K562 (cell line): ENCODE measurements at regions not wholly inside any gene's neighbourhood (a gene's known extent, or its start where the extent isn't known, plus 50 kb on each side); places are given as distances from the start of the nearest gene placed in this dataset.
A peak's percentile ranks its signal among the peaks of the same experiment; 100 is the strongest.

Experiments used
- ATAC-seq: fragments of 200-7000 bp; cut with Tn5 transposase; 3 replicates; pipeline ENCODE4 v1.9.1; 2020; ENCODE audit warnings: moderate library complexity
- BruUV-seq: library from RNA; stranded (reverse); fragments of 400-500 nt; replicated peaks from 2 replicates; lab custom pipeline; 2021; lab: Mats Ljungman, UMichigan
- CTCF ChIA-PET: fragments of 300-600 bp; formaldehyde crosslinking; extraction: SDS; loops from one replicate; lab custom pipeline; 2021; ENCODE audit warnings: low intra/inter-chr PET ratio; lab: Yijun Ruan, JAX
- POLR2A ChIA-PET: fragments of 300-600, 350-650 bp; sonication (Branson Sonifier 250); formaldehyde crosslinking; extraction: SDS; loops from one replicate; lab custom pipeline; 2021; ENCODE audit warnings: antibody characterized with exemption, inconsistent platforms; lab: Yijun Ruan, JAX
- DNase-seq, 4 experiments: peaks; one replicate each; pipeline versions ENCODE4 v3.0.0 to v3.0.0-alpha.2; 2011 to 2018; ENCODE audit warnings: low spot score in 3 of 4, mixed read lengths in 3 of 4; ENCODE audit errors: extremely low read depth in 1 of 4
- FAIRE-seq: peaks from 2 replicates; lab custom pipeline; 2011; peaks lifted over from hg19 to GRCh38; lab: Jason Lieb, UNC
- H2AFZ ChIP-seq: 2 replicates; pipeline ENCODE4 v1.6.0; 2011; ENCODE audit warnings: low read depth, low read length, control low read depth, inconsistent platforms
- H3K27ac ChIP-seq: fragments of 200-600 bp; 3 replicates; pipeline ENCODE4 v1.8.0; 2011; ENCODE audit warnings: low read depth, mild to moderate bottlenecking, control low read depth, inconsistent platforms, low read length, moderate library complexity, mixed read lengths; ENCODE audit errors: extremely low read depth
- H3K27me3 ChIP-seq, 2 experiments: fragments of 300-600 bp in 1 of 2; 2 replicates in 1 of 2; 3 replicates in 1 of 2; pipeline versions ENCODE4 v1.6.0 to v1.8.0; 2011; ENCODE audit warnings: inconsistent platforms in 2 of 2, low read length in 2 of 2, mild to moderate bottlenecking in 1 of 2, mixed read lengths in 1 of 2, moderate library complexity in 1 of 2; ENCODE audit not compliant: control insufficient read depth in 2 of 2, insufficient read depth in 2 of 2
- H3K36me3 ChIP-seq: fragments of 300-600 bp; 3 replicates; pipeline ENCODE4 v1.8.0; 2011; ENCODE audit warnings: mild to moderate bottlenecking, low read length, inconsistent platforms; ENCODE audit not compliant: control insufficient read depth, insufficient read depth
- H3K4me1 ChIP-seq, 2 experiments: fragments of 200-600 bp in 1 of 2; replicated peaks in 1 of 2; 2 replicates in 1 of 2; 3 replicates in 1 of 2; pipeline versions ENCODE4 v1.5.1 to v1.8.0; 2011; ENCODE audit warnings: inconsistent platforms in 2 of 2, low read length in 2 of 2, mild to moderate bottlenecking in 1 of 2, mixed read lengths in 1 of 2, moderate library complexity in 1 of 2; ENCODE audit not compliant: control insufficient read depth in 2 of 2, insufficient read depth in 2 of 2
- H3K4me2 ChIP-seq: 2 replicates; pipeline ENCODE4 v1.6.1; 2011; ENCODE audit warnings: low read length, control low read depth, inconsistent platforms, mixed read lengths; ENCODE audit not compliant: insufficient read depth
- H3K4me3 ChIP-seq: fragments of 200-600 bp; sonication (generic), shearing (Covaris generic); 2 replicates; pipeline ENCODE4 v1.5.1; 2016; ENCODE audit warnings: control low read depth, inconsistent platforms
- H3K79me2 ChIP-seq: fragments of 200-600 bp; 3 replicates; pipeline ENCODE4 v1.8.0; 2011; ENCODE audit warnings: low read length, inconsistent platforms; ENCODE audit not compliant: control insufficient read depth, insufficient read depth
- H3K9ac ChIP-seq, 2 experiments: 2 replicates each; pipeline versions ENCODE4 v1.6.0 to v1.6.1; 2011; ENCODE audit warnings: low read depth in 2 of 2, low read length in 2 of 2, control low read depth in 1 of 2, inconsistent platforms in 1 of 2, mild to moderate bottlenecking in 1 of 2, mixed read lengths in 1 of 2; ENCODE audit not compliant: insufficient read depth in 1 of 2
- H3K9me1 ChIP-seq: one replicate; pipeline ENCODE4 v1.6.0; 2011; ENCODE audit warnings: inconsistent platforms, mild to moderate bottlenecking, low read length, moderate library complexity; ENCODE audit not compliant: control insufficient read depth, insufficient read depth
- H3K9me3 ChIP-seq: replicated peaks from 2 replicates; pipeline ENCODE4 v1.5.1; 2011; ENCODE audit warnings: low read depth, low read length, inconsistent platforms; ENCODE audit not compliant: control insufficient read depth, insufficient read depth
- H4K20me1 ChIP-seq: replicated peaks from 2 replicates; pipeline ENCODE4 v1.6.1; 2011; ENCODE audit warnings: low read length, inconsistent platforms, mixed read lengths; ENCODE audit not compliant: control insufficient read depth, insufficient read depth
- ASH1L ChIP-seq: fragments of 450-650 bp; IDR thresholded peaks from 2 replicates; pipeline ENCODE4 v1.6.1; 2018; ENCODE audit warnings: borderline replicate concordance, mild to moderate bottlenecking, low read depth; ENCODE audit not compliant: partially characterized antibody
- CEBPB ChIP-seq: fragments of 450-650 bp; IDR thresholded peaks from 2 replicates; pipeline ENCODE4 v1.6.1; 2016; ENCODE audit warnings: missing genetic modification characterization, missing compliant biosample characterization
- CEBPG ChIP-seq, 3 experiments: fragments of 200-800 bp in 1 of 3; sonication (Bioruptor generic) in 1 of 3; sonication (generic) in 1 of 3; formaldehyde crosslinking in 1 of 3; IDR thresholded peaks in 2 of 3; conservative IDR thresholded peaks in 1 of 3; 2 replicates each; pipeline versions ENCODE4 v1.6.1 to v1.8.0; 2016 to 2022; ENCODE audit warnings: missing compliant biosample characterization in 2 of 3, missing genetic modification characterization in 2 of 3, mild to moderate bottlenecking in 1 of 3, missing genetic modification reagents in 1 of 3
- CXXC5 ChIP-seq: fragments of 250-450 bp; sonication (Bioruptor Pico); IDR thresholded peaks from 2 replicates; pipeline ENCODE4 v1.8.0; 2022; ENCODE audit warnings: inconsistent platforms, mild to moderate bottlenecking, moderate library complexity
- HDAC6 ChIP-seq: IDR thresholded peaks from 2 replicates; pipeline ENCODE4 v1.6.1; 2012; ENCODE audit warnings: low read depth, mild to moderate bottlenecking, control low read depth, inconsistent platforms, low read length, moderate library complexity
- HMBOX1 ChIP-seq: sonication (generic); IDR thresholded peaks from 2 replicates; pipeline ENCODE4 v1.6.1; 2016
- L3MBTL2 ChIP-seq: fragments of 450-650 bp; IDR thresholded peaks from 2 replicates; pipeline ENCODE4 v1.6.1; 2016; ENCODE audit warnings: mild to moderate bottlenecking, moderate library complexity
- MEIS2 ChIP-seq: fragments of 450-650 bp; IDR thresholded peaks from 2 replicates; pipeline ENCODE4 v1.6.1; 2014; ENCODE audit warnings: mild to moderate bottlenecking; ENCODE audit not compliant: partially characterized antibody
- PBX2 ChIP-seq, 2 experiments: IDR thresholded peaks in 1 of 2; conservative IDR thresholded peaks in 1 of 2; 2 replicates each; pipeline ENCODE4 v1.6.1; 2016; ENCODE audit warnings: low read depth in 2 of 2, mild to moderate bottlenecking in 1 of 2, missing compliant biosample characterization in 1 of 2, missing genetic modification characterization in 1 of 2, moderate library complexity in 1 of 2
- SPI1 ChIP-seq: IDR thresholded peaks from 2 replicates; pipeline ENCODE4 v1.6.1; 2011; ENCODE audit warnings: low read depth, low read length, control low read depth, borderline replicate concordance
- WGBS: fragments of 100-300 bp; shearing (Covaris generic); methylation state at CpG from one replicate; pipeline ENCODE4 v1.1.6; 2016; ENCODE audit warnings: low coverage, mixed read lengths; ENCODE audit not compliant: insufficient coverage; ENCODE audit errors: missing lambda C conversion rate; 5-methylcytosine and 5-hydroxymethylcytosine counted together
- in situ Hi-C: fragments of 300-500 bp; cut with MboI; formaldehyde crosslinking; loops from 4 replicates; pipeline ENCODE4 v1.15.0; 2018; ENCODE audit warnings: inconsistent platforms, mixed read lengths
- intact Hi-C: fragments of 100-400 bp; cut with micrococcal nuclease; formaldehyde crosslinking; loops from 2 replicates; pipeline ENCODE4 v1.14.2; 2022

- Histone ChIP-seq H4K20me1 (no peaks in the 10 kb centered on the region), H3K9ac (no peak overlapping the region), H3K4me2 (no peak overlapping the region), H2AFZ (peak overlapping the region; percentile 48; the same call in 1 of the 2 replicates), H3K36me3 (no peaks in the 10 kb centered on the region), H3K4me3 (no peak overlapping the region), H3K9me1 (no peaks in the 10 kb centered on the region), H3K9me3 (no peaks in the 10 kb centered on the region), H3K27ac (no peak overlapping the region), H3K79me2 (no peaks in the 10 kb centered on the region), H3K27me3 (no peaks in the 10 kb centered on the region), H3K4me1 (no peaks in the 10 kb centered on the region)
- BruUV-seq: no TSS peak
- in situ Hi-C loops: no loop called here
- ChIA-PET CTCF (no interaction called here), POLR2A (interaction anchor here (0.6 kb wide), 1 partner anchor 23 kb away, joined by 3 read pairs; no protein-coding TSS in a partner anchor)
- WGBS: 27% methylated on average over 4 of the region's 5 CpGs
- DNase-seq (peak in 2 of 4 experiments; percentile 11 to 34), ATAC-seq (peak; percentile 69), FAIRE-seq (no peak)
- TF ChIP-seq ASH1L (no peak), PBX2 (CRISPR knock-in tag; IDR thresholded peaks at IDR 0.05; ENCODE audit: low read depth) (no peak), PBX2 (tag; conservative IDR thresholded peaks at IDR 0.05; ENCODE audit: low read depth) (peak; percentile 48; the same call in 1 of the 2 replicates), SPI1 (peak; percentile 52), L3MBTL2 (peak; percentile 42; the same call in 1 of the 2 replicates), CXXC5 (no peak), MEIS2 (peak; percentile 16), CEBPG (CRISPR knock-in tag; IDR thresholded peaks at IDR 0.05) (no peak), CEBPG (tag; conservative IDR thresholded peaks at IDR 0.05 in 1 of 2, IDR thresholded peaks at IDR 0.05 in 1 of 2) (peak; percentile 55 to 62), HDAC6 (no peak), CEBPB (tag) (peak; percentile 50; the same call in 1 of the 2 replicates), HMBOX1 (0 out of 2 replicates have a peak, but pooled peaks have one; percentile 14)
- intact Hi-C loops: no loop called here
Observed at GRCh38 chr12:83224012-83224411, 537.3 kb downstream of the TMTC2 start.
